ENCODE measurements at regions not wholly inside any gene's neighbourhood (a gene's known extent, or its start where the extent isn't known, plus 50 kb on each side); places are given as distances from the start of the nearest gene placed in this dataset.

GRCh38 chr5:89917112-89917511, 492.4 kb downstream of the CETN3 start:
- Histone ChIP-seq H2AFZ (no peak overlapping the region), H3K4me2 (ENCODE audit: low read length) (no peak overlapping the region), H3K36me3 (ENCODE audit: control insufficient read depth, insufficient read depth, low read length) (no peaks in the 10 kb centered on the region), H3K9ac (no peak overlapping the region), H3K27ac (no peak overlapping the region), H3K27me3 (ENCODE audit: control insufficient read depth, insufficient read depth, low read length) (no peaks in the 10 kb centered on the region), H3K79me2 (no peaks in the 10 kb centered on the region), H3K4me3 (ENCODE audit: low read depth, low read length) (no peak overlapping the region), H3K9me3 (ENCODE audit: control insufficient read depth, low read length) (no peaks in the 10 kb centered on the region), H3K4me1 (no peaks in the 10 kb centered on the region)
- no peak for TF ChIP-seq CTCF (IDR thresholded peaks at IDR 0.05)

GRCh38 chr5:89916131-89916530, 493.4 kb downstream of the CETN3 start:
- H3K4me3 ChIP-seq (ENCODE audit: low read depth, low read length): no peak overlapping the region
- no peak overlapping the region for H3K9ac ChIP-seq
- no peaks in the 10 kb centered on the region for H3K27me3 ChIP-seq (ENCODE audit: control insufficient read depth, insufficient read depth, low read length)
- no peak overlapping the region for H3K27ac ChIP-seq
- no peaks in the 10 kb centered on the region for H3K36me3 ChIP-seq (ENCODE audit: control insufficient read depth, insufficient read depth, low read length)
- H3K79me2 ChIP-seq: no peaks in the 10 kb centered on the region
- H3K4me1 ChIP-seq: no peaks in the 10 kb centered on the region
- H3K9me3 ChIP-seq (ENCODE audit: control insufficient read depth, low read length): no peaks in the 10 kb centered on the region
- no peak for TF ChIP-seq CTCF (IDR thresholded peaks at IDR 0.05)
- H3K4me2 ChIP-seq (ENCODE audit: low read length): no peak overlapping the region
- H2AFZ ChIP-seq: no peak overlapping the region

- Histone ChIP-seq H3K27ac (no peak overlapping the region), H3K9me3 (ENCODE audit: control insufficient read depth, low read length) (no peaks in the 10 kb centered on the region), H3K4me2 (ENCODE audit: low read length) (no peak overlapping the region), H3K27me3 (ENCODE audit: control insufficient read depth, insufficient read depth, low read length) (no peaks in the 10 kb centered on the region), H3K4me3 (ENCODE audit: low read depth, low read length) (no peak overlapping the region), H3K4me1 (no peaks in the 10 kb centered on the region), H3K79me2 (no peaks in the 10 kb centered on the region), H3K36me3 (ENCODE audit: control insufficient read depth, insufficient read depth, low read length) (no peaks in the 10 kb centered on the region), H3K9ac (no peak overlapping the region), H2AFZ (no peak overlapping the region)
- no peak for TF ChIP-seq CTCF (IDR thresholded peaks at IDR 0.05)
Measured at GRCh38 chr5:89908876-89909275, 500.7 kb downstream of the CETN3 start.

- no peak overlapping the region for H2AFZ ChIP-seq
- TF ChIP-seq CTCF (IDR thresholded peaks at IDR 0.05): no peak
- H3K4me2 ChIP-seq (ENCODE audit: low read length): no peak overlapping the region
- H3K9ac ChIP-seq: no peak overlapping the region
- H3K27ac ChIP-seq: no peak overlapping the region
- H3K9me3 ChIP-seq (ENCODE audit: control insufficient read depth, low read length): no peaks in the 10 kb centered on the region
- no peak overlapping the region for H3K4me3 ChIP-seq (ENCODE audit: low read depth, low read length)
- no peaks in the 10 kb centered on the region for H3K79me2 ChIP-seq
- H3K36me3 ChIP-seq (ENCODE audit: control insufficient read depth, insufficient read depth, low read length): no peaks in the 10 kb centered on the region
- no peaks in the 10 kb centered on the region for H3K4me1 ChIP-seq
- H3K27me3 ChIP-seq (ENCODE audit: control insufficient read depth, insufficient read depth, low read length): no peaks in the 10 kb centered on the region
Measured at GRCh38 chr5:89904442-89904841, 505.1 kb downstream of the CETN3 start.

GRCh38 chr5:89901983-89902382, 507.6 kb downstream of the CETN3 start:
- no peak overlapping the region for H3K27ac ChIP-seq

More at GRCh38 chr5:89901983-89902382, 507.6 kb downstream of the CETN3 start:
- Histone ChIP-seq H3K4me1 (no peaks in the 10 kb centered on the region), H3K4me2 (ENCODE audit: low read length) (no peak overlapping the region), H3K4me3 (ENCODE audit: low read depth, low read length) (no peak overlapping the region), H2AFZ (no peak overlapping the region), H3K79me2 (no peaks in the 10 kb centered on the region), H3K36me3 (ENCODE audit: control insufficient read depth, insufficient read depth, low read length) (no peaks in the 10 kb centered on the region), H3K9ac (no peak overlapping the region), H3K27me3 (ENCODE audit: control insufficient read depth, insufficient read depth, low read length) (no peaks in the 10 kb centered on the region), H3K9me3 (ENCODE audit: control insufficient read depth, low read length) (no peaks in the 10 kb centered on the region)
- TF ChIP-seq CTCF (IDR thresholded peaks at IDR 0.05): no peak

All from parathyroid adenoma (tissue), 2 donors.